ENCODE measurements at regions not wholly inside any gene's neighbourhood (a gene's known extent, or its start where the extent isn't known, plus 50 kb on each side); places are given as distances from the start of the nearest gene placed in this dataset.

DNA sequence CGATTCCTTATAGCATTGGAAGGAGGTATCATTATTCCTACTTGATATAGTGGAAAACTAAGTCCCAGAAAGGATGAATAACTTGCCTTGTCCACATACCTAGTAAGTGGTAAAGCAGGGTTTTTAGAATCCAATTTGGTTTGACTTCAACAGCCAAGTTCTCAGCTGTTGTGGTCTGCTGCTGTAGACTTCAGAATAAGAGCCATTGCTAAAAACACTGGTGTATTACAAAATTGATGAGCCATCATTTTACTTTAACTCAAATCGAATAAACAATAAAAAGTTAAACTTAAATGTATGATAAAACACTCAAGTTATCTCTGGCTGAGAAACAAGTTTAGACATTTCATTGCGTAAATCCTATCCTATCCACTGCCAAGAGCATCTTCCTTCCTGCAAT is 610.8 kb downstream of the TLE1 start:
- H3K9me3 ChIP-seq (ENCODE audit: control insufficient read depth, low read depth, low read length) = no peaks in the 10 kb centered on the region
- no peak overlapping the region for H3K27ac ChIP-seq (ENCODE audit: control insufficient read depth, insufficient read depth, low read length)
- H4K20me1 ChIP-seq (ENCODE audit: control insufficient read depth, extremely low read depth, insufficient read depth, low read length) = no peaks in the 10 kb centered on the region
- no peaks in the 10 kb centered on the region for H3K4me1 ChIP-seq (ENCODE audit: control insufficient read depth, extremely low read depth, insufficient read depth, low read length)
- H3K36me3 ChIP-seq (ENCODE audit: control insufficient read depth in 2 of 2, extremely low read depth in 1 of 2, insufficient read depth in 2 of 2, low read length in 2 of 2) = no peaks in the 10 kb centered on the region
- H2AFZ ChIP-seq (ENCODE audit: control insufficient read depth, low read length) = no peak overlapping the region
- no peaks in the 10 kb centered on the region for H3K9me1 ChIP-seq (ENCODE audit: control insufficient read depth, extremely low read depth, insufficient read depth, low read length)
- H3K4me2 ChIP-seq (ENCODE audit: control insufficient read depth, extremely low read depth, insufficient read depth, low read depth, low read length) = no peak overlapping the region
- dilution Hi-C loops (cut with MboI; ENCODE audit: extremely low pct_ligation_motif_present, low sequenced_read_pairs) = no loop called here
- no peak overlapping the region for H3K4me3 ChIP-seq (ENCODE audit: control insufficient read depth in 2 of 3, extremely low read depth in 1 of 3, insufficient read depth in 2 of 3, low read depth in 1 of 3, low read length in 3 of 3)
- no peak overlapping the region for H3K9ac ChIP-seq (ENCODE audit: control insufficient read depth, extremely low read depth, insufficient read depth, low read length)
- H3K79me2 ChIP-seq (ENCODE audit: control insufficient read depth, insufficient read depth, low read length) = no peaks in the 10 kb centered on the region
- no peak for DNase-seq (ENCODE audit: low read depth, low spot score)
- FAIRE-seq = no peak
- H3K27me3 ChIP-seq (ENCODE audit: control insufficient read depth, extremely low read depth, insufficient read depth, low read length) = no peaks in the 10 kb centered on the region
- TF ChIP-seq, protein P1, sequence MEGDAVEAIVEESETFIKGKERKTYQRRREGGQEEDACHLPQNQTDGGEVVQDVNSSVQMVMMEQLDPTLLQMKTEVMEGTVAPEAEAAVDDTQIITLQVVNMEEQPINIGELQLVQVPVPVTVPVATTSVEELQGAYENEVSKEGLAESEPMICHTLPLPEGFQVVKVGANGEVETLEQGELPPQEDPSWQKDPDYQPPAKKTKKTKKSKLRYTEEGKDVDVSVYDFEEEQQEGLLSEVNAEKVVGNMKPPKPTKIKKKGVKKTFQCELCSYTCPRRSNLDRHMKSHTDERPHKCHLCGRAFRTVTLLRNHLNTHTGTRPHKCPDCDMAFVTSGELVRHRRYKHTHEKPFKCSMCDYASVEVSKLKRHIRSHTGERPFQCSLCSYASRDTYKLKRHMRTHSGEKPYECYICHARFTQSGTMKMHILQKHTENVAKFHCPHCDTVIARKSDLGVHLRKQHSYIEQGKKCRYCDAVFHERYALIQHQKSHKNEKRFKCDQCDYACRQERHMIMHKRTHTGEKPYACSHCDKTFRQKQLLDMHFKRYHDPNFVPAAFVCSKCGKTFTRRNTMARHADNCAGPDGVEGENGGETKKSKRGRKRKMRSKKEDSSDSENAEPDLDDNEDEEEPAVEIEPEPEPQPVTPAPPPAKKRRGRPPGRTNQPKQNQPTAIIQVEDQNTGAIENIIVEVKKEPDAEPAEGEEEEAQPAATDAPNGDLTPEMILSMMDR (optimal IDR thresholded peaks at IDR 0.05 in 1 of 3, IDR thresholded peaks at IDR 0.05 in 1 of 3, conservative IDR thresholded peaks at IDR 0.05 in 1 of 3; ENCODE audit: extremely low read depth in 1 of 3, insufficient read depth in 2 of 3, low read length in 3 of 3) = no peak
- no peak for TF ChIP-seq EZH2 (IDR thresholded peaks at IDR 0.05; ENCODE audit: low read length)

DNA sequence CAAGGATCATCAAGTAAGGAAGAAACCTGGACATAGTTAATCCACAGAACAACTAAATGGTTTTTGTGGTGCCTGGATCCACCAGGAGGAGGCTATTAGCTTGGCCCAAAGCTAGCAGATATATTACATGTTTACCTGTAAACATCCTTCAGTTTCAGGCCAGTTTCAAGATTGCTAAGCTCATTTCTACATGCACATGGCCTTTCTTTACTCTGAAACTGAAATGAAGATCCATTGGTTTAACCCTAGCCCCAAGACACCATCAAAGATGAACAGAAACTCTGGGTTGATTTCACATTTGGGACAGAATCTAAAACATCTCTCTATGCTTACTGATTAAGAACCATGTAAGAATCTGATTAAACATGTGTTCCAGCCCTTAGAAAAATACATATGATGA is 611.8 kb downstream of the TLE1 start:
- H2AFZ ChIP-seq (ENCODE audit: control insufficient read depth, low read length) = no peak overlapping the region
- dilution Hi-C loops (cut with MboI; ENCODE audit: extremely low pct_ligation_motif_present, low sequenced_read_pairs) = no loop called here
- H4K20me1 ChIP-seq (ENCODE audit: control insufficient read depth, extremely low read depth, insufficient read depth, low read length) = no peaks in the 10 kb centered on the region
- H3K79me2 ChIP-seq (ENCODE audit: control insufficient read depth, insufficient read depth, low read length) = no peaks in the 10 kb centered on the region
- no peak overlapping the region for H3K27ac ChIP-seq (ENCODE audit: control insufficient read depth, insufficient read depth, low read length)
- no peaks in the 10 kb centered on the region for H3K27me3 ChIP-seq (ENCODE audit: control insufficient read depth, extremely low read depth, insufficient read depth, low read length)
- no peaks in the 10 kb centered on the region for H3K9me1 ChIP-seq (ENCODE audit: control insufficient read depth, extremely low read depth, insufficient read depth, low read length)
- DNase-seq (ENCODE audit: low read depth, low spot score) (no peak), FAIRE-seq (no peak)
- no peak overlapping the region for H3K9ac ChIP-seq (ENCODE audit: control insufficient read depth, extremely low read depth, insufficient read depth, low read length)
- H3K4me2 ChIP-seq (ENCODE audit: control insufficient read depth, extremely low read depth, insufficient read depth, low read depth, low read length) = no peak overlapping the region
- no peaks in the 10 kb centered on the region for H3K36me3 ChIP-seq (ENCODE audit: control insufficient read depth in 2 of 2, extremely low read depth in 1 of 2, insufficient read depth in 2 of 2, low read length in 2 of 2)
- no peaks in the 10 kb centered on the region for H3K4me1 ChIP-seq (ENCODE audit: control insufficient read depth, extremely low read depth, insufficient read depth, low read length)
- no peak overlapping the region for H3K4me3 ChIP-seq (ENCODE audit: control insufficient read depth in 2 of 3, extremely low read depth in 1 of 3, insufficient read depth in 2 of 3, low read depth in 1 of 3, low read length in 3 of 3)
- H3K9me3 ChIP-seq (ENCODE audit: control insufficient read depth, low read depth, low read length) = no peaks in the 10 kb centered on the region
- TF ChIP-seq, protein P1 (optimal IDR thresholded peaks at IDR 0.05 in 1 of 3, IDR thresholded peaks at IDR 0.05 in 1 of 3, conservative IDR thresholded peaks at IDR 0.05 in 1 of 3; ENCODE audit: extremely low read depth in 1 of 3, insufficient read depth in 2 of 3, low read length in 3 of 3) = no peak
- TF ChIP-seq EZH2 (IDR thresholded peaks at IDR 0.05; ENCODE audit: low read length) = no peak
